C4-2B (cell line): ENCODE measurements at regions not wholly inside any gene's neighbourhood (a gene's known extent, or its start where the extent isn't known, plus 50 kb on each side); places are given as distances from the start of the nearest gene placed in this dataset.

Source experiments
- CTCF ChIP-seq: fragments of 450-650 bp; conservative IDR thresholded peaks from 2 replicates; pipeline ENCODE4 v1.5.1; 2017; ENCODE audit warnings: mild to moderate bottlenecking
- ZFX ChIP-seq: fragments of 450-650 bp; IDR thresholded peaks from 2 replicates; pipeline ENCODE4 v1.6.1; 2017

- no peak for TF ChIP-seq CTCF
- TF ChIP-seq ZFX: no peak
Observed at GRCh38 chr7:25420771-25421170, 192.5 kb upstream of the NPVF start.
